ENCODE measurements at regions not wholly inside any gene's neighbourhood (a gene's known extent, or its start where the extent isn't known, plus 50 kb on each side); places are given as distances from the start of the nearest gene placed in this dataset.

- no peak for ATAC-seq
- no peak for TF ChIP-seq ARNTL (CRISPR knock-in tag; IDR thresholded peaks at IDR 0.05; ENCODE audit: borderline replicate concordance, low read depth)
- no peak for TF ChIP-seq SNAI2 (CRISPR knock-in tag; IDR thresholded peaks at IDR 0.05)
- TF ChIP-seq GLIS3 (CRISPR knock-in tag; IDR thresholded peaks at IDR 0.05), result no peak
- TF ChIP-seq ZNF8 (CRISPR knock-in tag; IDR thresholded peaks at IDR 0.05), result no peak
- no peak for TF ChIP-seq BACH2 (CRISPR knock-in tag; IDR thresholded peaks at IDR 0.05; ENCODE audit: borderline replicate concordance)
- no peak for TF ChIP-seq TCF4 (CRISPR knock-in tag; IDR thresholded peaks at IDR 0.05; ENCODE audit: borderline replicate concordance)
- no peak for TF ChIP-seq ZNF70 (CRISPR knock-in tag; IDR thresholded peaks at IDR 0.05)
- TF ChIP-seq, protein P1, sequence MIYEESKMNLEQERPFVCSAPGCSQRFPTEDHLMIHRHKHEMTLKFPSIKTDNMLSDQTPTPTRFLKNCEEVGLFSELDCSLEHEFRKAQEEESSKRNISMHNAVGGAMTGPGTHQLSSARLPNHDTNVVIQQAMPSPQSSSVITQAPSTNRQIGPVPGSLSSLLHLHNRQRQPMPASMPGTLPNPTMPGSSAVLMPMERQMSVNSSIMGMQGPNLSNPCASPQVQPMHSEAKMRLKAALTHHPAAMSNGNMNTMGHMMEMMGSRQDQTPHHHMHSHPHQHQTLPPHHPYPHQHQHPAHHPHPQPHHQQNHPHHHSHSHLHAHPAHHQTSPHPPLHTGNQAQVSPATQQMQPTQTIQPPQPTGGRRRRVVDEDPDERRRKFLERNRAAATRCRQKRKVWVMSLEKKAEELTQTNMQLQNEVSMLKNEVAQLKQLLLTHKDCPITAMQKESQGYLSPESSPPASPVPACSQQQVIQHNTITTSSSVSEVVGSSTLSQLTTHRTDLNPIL (CRISPR knock-in tag; IDR thresholded peaks at IDR 0.05; ENCODE audit: low read depth), result no peak
- no peak for TF ChIP-seq TOX (CRISPR knock-in tag; IDR thresholded peaks at IDR 0.05; ENCODE audit: borderline replicate concordance)
- TF ChIP-seq, protein P2, sequence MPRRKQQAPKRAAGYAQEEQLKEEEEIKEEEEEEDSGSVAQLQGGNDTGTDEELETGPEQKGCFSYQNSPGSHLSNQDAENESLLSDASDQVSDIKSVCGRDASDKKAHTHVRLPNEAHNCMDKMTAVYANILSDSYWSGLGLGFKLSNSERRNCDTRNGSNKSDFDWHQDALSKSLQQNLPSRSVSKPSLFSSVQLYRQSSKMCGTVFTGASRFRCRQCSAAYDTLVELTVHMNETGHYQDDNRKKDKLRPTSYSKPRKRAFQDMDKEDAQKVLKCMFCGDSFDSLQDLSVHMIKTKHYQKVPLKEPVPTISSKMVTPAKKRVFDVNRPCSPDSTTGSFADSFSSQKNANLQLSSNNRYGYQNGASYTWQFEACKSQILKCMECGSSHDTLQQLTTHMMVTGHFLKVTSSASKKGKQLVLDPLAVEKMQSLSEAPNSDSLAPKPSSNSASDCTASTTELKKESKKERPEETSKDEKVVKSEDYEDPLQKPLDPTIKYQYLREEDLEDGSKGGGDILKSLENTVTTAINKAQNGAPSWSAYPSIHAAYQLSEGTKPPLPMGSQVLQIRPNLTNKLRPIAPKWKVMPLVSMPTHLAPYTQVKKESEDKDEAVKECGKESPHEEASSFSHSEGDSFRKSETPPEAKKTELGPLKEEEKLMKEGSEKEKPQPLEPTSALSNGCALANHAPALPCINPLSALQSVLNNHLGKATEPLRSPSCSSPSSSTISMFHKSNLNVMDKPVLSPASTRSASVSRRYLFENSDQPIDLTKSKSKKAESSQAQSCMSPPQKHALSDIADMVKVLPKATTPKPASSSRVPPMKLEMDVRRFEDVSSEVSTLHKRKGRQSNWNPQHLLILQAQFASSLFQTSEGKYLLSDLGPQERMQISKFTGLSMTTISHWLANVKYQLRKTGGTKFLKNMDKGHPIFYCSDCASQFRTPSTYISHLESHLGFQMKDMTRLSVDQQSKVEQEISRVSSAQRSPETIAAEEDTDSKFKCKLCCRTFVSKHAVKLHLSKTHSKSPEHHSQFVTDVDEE (CRISPR knock-in tag; IDR thresholded peaks at IDR 0.05), result no peak
- TF ChIP-seq, protein P3, sequence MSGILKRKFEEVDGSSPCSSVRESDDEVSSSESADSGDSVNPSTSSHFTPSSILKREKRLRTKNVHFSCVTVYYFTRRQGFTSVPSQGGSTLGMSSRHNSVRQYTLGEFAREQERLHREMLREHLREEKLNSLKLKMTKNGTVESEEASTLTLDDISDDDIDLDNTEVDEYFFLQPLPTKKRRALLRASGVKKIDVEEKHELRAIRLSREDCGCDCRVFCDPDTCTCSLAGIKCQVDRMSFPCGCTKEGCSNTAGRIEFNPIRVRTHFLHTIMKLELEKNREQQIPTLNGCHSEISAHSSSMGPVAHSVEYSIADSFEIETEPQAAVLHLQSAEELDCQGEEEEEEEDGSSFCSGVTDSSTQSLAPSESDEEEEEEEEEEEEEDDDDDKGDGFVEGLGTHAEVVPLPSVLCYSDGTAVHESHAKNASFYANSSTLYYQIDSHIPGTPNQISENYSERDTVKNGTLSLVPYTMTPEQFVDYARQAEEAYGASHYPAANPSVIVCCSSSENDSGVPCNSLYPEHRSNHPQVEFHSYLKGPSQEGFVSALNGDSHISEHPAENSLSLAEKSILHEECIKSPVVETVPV (CRISPR knock-in tag; IDR thresholded peaks at IDR 0.05), result no peak
- TF ChIP-seq CSDC2 (CRISPR knock-in tag; IDR thresholded peaks at IDR 0.05), result no peak
- TF ChIP-seq ESRRG (CRISPR knock-in tag; IDR thresholded peaks at IDR 0.05), result no peak
- TF ChIP-seq ISL1 (CRISPR knock-in tag; IDR thresholded peaks at IDR 0.05), result no peak
- TF ChIP-seq PATZ1 (CRISPR knock-in tag; IDR thresholded peaks at IDR 0.05; ENCODE audit: borderline replicate concordance), result no peak
- TF ChIP-seq ZNF565 (CRISPR knock-in tag; conservative IDR thresholded peaks at IDR 0.05; ENCODE audit: low read depth), result no peak
- TF ChIP-seq, protein P4, sequence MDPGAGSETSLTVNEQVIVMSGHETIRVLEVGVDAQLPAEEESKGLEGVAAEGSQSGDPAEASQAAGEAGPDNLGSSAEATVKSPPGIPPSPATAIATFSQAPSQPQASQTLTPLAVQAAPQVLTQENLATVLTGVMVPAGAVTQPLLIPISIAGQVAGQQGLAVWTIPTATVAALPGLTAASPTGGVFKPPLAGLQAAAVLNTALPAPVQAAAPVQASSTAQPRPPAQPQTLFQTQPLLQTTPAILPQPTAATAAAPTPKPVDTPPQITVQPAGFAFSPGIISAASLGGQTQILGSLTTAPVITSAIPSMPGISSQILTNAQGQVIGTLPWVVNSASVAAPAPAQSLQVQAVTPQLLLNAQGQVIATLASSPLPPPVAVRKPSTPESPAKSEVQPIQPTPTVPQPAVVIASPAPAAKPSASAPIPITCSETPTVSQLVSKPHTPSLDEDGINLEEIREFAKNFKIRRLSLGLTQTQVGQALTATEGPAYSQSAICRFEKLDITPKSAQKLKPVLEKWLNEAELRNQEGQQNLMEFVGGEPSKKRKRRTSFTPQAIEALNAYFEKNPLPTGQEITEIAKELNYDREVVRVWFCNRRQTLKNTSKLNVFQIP (CRISPR knock-in tag; IDR thresholded peaks at IDR 0.05; ENCODE audit: borderline replicate concordance, low read depth), result no peak
These were observed 402.6 kb downstream of the FUT8 start for GRCh38 chr14:65815127-65815526.

DNA sequence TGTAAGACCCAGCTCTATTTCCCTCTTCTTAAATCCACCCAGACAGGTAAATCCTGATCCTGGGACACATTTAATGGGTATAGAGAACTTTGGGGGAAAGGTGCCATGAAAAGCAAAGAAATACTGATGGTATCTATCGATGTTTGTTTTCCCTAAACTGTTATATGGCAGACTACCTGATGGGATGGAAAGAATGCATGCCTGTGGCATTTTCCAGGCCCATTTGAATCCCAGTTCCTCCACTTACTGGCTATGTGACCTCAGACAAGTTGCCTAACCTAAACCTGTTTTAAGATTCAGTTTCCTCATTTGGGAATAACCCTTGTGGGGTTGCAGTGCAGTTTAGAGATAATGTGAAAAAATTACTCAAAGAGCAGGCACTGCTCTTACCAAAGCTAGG lies 404.5 kb downstream of the FUT8 start:
- no peak for ATAC-seq
- TF ChIP-seq ARNTL (CRISPR knock-in tag; IDR thresholded peaks at IDR 0.05; ENCODE audit: borderline replicate concordance, low read depth) (no peak), PPARA (CRISPR knock-in tag; IDR thresholded peaks at IDR 0.05; ENCODE audit: borderline replicate concordance) (no peak), ZNF70 (CRISPR knock-in tag; IDR thresholded peaks at IDR 0.05) (no peak), SNAI2 (CRISPR knock-in tag; IDR thresholded peaks at IDR 0.05) (no peak), ZFP30 (CRISPR knock-in tag; IDR thresholded peaks at IDR 0.05) (no peak), BACH2 (CRISPR knock-in tag; IDR thresholded peaks at IDR 0.05; ENCODE audit: borderline replicate concordance) (no peak)

GRCh38 chr14:65819569-65819968 lies 407.0 kb downstream of the FUT8 start:
- no peak for ATAC-seq
- TF ChIP-seq BACH2 (CRISPR knock-in tag; IDR thresholded peaks at IDR 0.05; ENCODE audit: borderline replicate concordance) (no peak), GLIS3 (CRISPR knock-in tag; IDR thresholded peaks at IDR 0.05) (no peak), CSDC2 (CRISPR knock-in tag; IDR thresholded peaks at IDR 0.05) (no peak), ZC3H10 (CRISPR knock-in tag; IDR thresholded peaks at IDR 0.05) (no peak), ZFP30 (CRISPR knock-in tag; IDR thresholded peaks at IDR 0.05) (no peak), ZNF8 (CRISPR knock-in tag; IDR thresholded peaks at IDR 0.05) (no peak), ZNF70 (CRISPR knock-in tag; IDR thresholded peaks at IDR 0.05) (no peak), PATZ1 (CRISPR knock-in tag; IDR thresholded peaks at IDR 0.05; ENCODE audit: borderline replicate concordance) (no peak), SNAI2 (CRISPR knock-in tag; IDR thresholded peaks at IDR 0.05) (no peak), ESRRG (CRISPR knock-in tag; IDR thresholded peaks at IDR 0.05) (no peak)
- TF ChIP-seq, protein P2 (CRISPR knock-in tag; IDR thresholded peaks at IDR 0.05), result no peak
- TF ChIP-seq, protein P4 (CRISPR knock-in tag; IDR thresholded peaks at IDR 0.05; ENCODE audit: borderline replicate concordance, low read depth), result no peak

Measured in SK-N-SH treated with all-trans-retinoic acid at 6 μM for 48 hours (cell line).